Karpas-422 (cell line): ENCODE measurements at regions not wholly inside any gene's neighbourhood (a gene's known extent, or its start where the extent isn't known, plus 50 kb on each side); places are given as distances from the start of the nearest gene placed in this dataset.
"Not testable (repeated sequence)": the region's sequence is repeated elsewhere in the genome, so short reads cannot be mapped to it uniquely, and the experiment has no call there.

Source experiments
- DNase-seq: peaks from one replicate; pipeline ENCODE4 v3.0.0-alpha.2; 2015
- H2AFZ ChIP-seq: fragments of 200-600 bp; sonication (generic); 2 replicates; pipeline ENCODE4 v1.6.1; 2014; ENCODE audit warnings: antibody characterized with exemption, low read length, mixed read lengths
- H3K27ac ChIP-seq: fragments of 200-600 bp; sonication (generic); 2 replicates; pipeline ENCODE4 v1.5.1; 2014; ENCODE audit warnings: mild to moderate bottlenecking, low read length, moderate library complexity
- H3K27me3 ChIP-seq: fragments of 200-600 bp; sonication (generic); 2 replicates; pipeline ENCODE4 v1.6.1; 2014; ENCODE audit warnings: low read length, mixed read lengths
- H3K36me3 ChIP-seq: fragments of 200-600 bp; sonication (generic); 2 replicates; pipeline ENCODE4 v1.6.1; 2014; ENCODE audit warnings: low read length, mixed read lengths; ENCODE audit not compliant: insufficient read depth
- H3K4me1 ChIP-seq: fragments of 200-600 bp; sonication (generic); 2 replicates; pipeline ENCODE4 v1.6.1; 2014; ENCODE audit warnings: mild to moderate bottlenecking, low read length, mixed read lengths
- H3K4me2 ChIP-seq: fragments of 200-600 bp; sonication (generic); 2 replicates; pipeline ENCODE4 v1.6.1; 2014; ENCODE audit warnings: low read length, low read depth, mild to moderate bottlenecking; ENCODE audit not compliant: poor library complexity, severe bottlenecking
- H3K4me3 ChIP-seq: fragments of 200-600 bp; sonication (generic); 2 replicates; pipeline ENCODE4 v1.5.1; 2014; ENCODE audit warnings: mild to moderate bottlenecking, antibody characterized with exemption, low read length, mixed read lengths
- H3K79me2 ChIP-seq: fragments of 200-600 bp; sonication (generic); 2 replicates; pipeline ENCODE4 v1.6.1; 2014; ENCODE audit warnings: mild to moderate bottlenecking, low read length, mixed read lengths
- H3K9ac ChIP-seq: fragments of 200-600 bp; sonication (generic); 2 replicates; pipeline ENCODE4 v1.6.0; 2014; ENCODE audit warnings: low read length
- H3K9me2 ChIP-seq: fragments of 200-600 bp; sonication (generic), shearing (Covaris generic); replicated peaks from 2 replicates; pipeline ENCODE4 v1.6.0; 2014; ENCODE audit warnings: mild to moderate bottlenecking, low read length, moderate library complexity; ENCODE audit not compliant: insufficient read depth
- H3K9me3 ChIP-seq: fragments of 300-700, 200-600 bp; sonication (generic); 2 replicates; pipeline ENCODE4 v1.6.1; 2014; ENCODE audit warnings: low read length, mixed read lengths
- H4K20me1 ChIP-seq: fragments of 200-600 bp; sonication (generic); 2 replicates; pipeline ENCODE4 v1.6.1; 2014; ENCODE audit warnings: mild to moderate bottlenecking, antibody characterized with exemption, low read length, low read depth; ENCODE audit not compliant: insufficient read depth

DNA sequence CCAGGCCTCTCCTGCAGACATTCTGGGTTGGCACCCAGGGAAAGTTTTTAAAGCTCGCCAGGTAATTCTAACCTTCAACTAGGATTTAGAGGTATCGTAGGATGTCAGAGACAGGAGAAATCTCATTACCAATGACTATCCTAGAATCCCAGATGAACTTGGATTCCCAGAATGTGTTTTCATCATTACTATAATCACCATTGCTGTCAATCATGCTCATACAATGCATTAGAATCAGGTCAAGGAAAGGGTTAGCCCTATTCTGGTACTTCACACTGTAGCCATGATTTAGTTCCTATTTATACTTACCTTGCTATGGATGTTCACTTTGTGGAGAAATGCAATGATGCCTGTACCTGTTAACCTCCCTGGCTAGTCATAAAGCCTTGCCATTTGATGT lies 67.0 kb upstream of the GPR158 start:
- Histone ChIP-seq H3K4me2 (no peak overlapping the region), H2AFZ (no peak overlapping the region), H3K27ac (no peak overlapping the region), H3K9me2 (no peaks in the 10 kb centered on the region), H3K4me3 (no peak overlapping the region), H3K36me3 (no peaks in the 10 kb centered on the region), H3K27me3 (no peaks in the 10 kb centered on the region), H3K9me3 (no peaks in the 10 kb centered on the region), H3K9ac (no peak overlapping the region), H3K4me1 (no peaks in the 10 kb centered on the region), H3K79me2 (no peaks in the 10 kb centered on the region), H4K20me1 (no peaks in the 10 kb centered on the region)
- DNase-seq, result no peak

DNA sequence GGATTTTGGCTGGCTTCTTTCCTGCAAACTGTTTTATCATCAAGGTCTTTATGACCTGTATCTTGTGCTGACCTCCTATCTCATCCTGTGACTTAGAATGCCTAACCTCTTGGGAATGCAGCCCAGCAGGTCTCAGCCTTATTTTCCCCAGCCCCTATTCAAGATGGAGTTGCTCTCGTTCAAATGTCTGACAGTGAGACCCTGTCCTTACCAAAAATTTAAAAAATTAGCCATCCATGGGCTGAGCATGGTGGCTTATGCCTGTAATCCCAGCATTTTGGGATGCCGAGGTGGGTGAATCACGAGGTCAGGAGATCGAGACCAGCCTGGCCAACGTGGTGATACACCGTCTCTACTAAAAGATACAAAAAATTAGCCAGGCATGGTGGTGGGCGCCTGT lies 64.9 kb upstream of the GPR158 start:
- not testable (repeated sequence) for H2AFZ ChIP-seq, H3K4me3 ChIP-seq, H3K27ac ChIP-seq, H3K9me2 ChIP-seq, H3K36me3 ChIP-seq, H3K4me2 ChIP-seq, H3K4me1 ChIP-seq, H3K79me2 ChIP-seq, DNase-seq, H3K9ac ChIP-seq, H4K20me1 ChIP-seq, H3K9me3 ChIP-seq, H3K27me3 ChIP-seq

DNA sequence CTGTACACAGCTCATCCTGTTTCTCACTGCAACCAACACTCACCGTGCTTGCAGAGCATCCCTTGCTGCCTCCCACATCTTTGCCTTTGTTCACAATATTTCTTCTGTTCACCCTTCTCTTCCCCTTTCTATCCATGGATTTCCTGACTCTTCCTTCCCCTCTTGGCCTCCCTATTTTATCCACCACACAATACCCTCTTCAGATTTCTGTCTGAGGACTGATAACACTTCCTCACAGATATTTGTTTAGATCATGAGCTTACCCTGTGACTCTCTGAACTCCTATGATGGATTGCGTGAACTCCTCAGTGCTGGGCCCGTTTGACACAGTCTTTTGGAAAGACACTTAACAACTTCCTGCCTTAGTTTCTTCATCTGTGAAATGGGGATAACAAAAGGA lies 62.8 kb upstream of the GPR158 start:
- no peak overlapping the region for H2AFZ ChIP-seq
- H3K9ac ChIP-seq, result no peak overlapping the region
- no peaks in the 10 kb centered on the region for H3K27me3 ChIP-seq
- no peaks in the 10 kb centered on the region for H3K4me1 ChIP-seq
- H3K79me2 ChIP-seq, result no peaks in the 10 kb centered on the region
- H3K27ac ChIP-seq, result no peak overlapping the region
- no peak for DNase-seq
- no peaks in the 10 kb centered on the region for H3K36me3 ChIP-seq
- no peaks in the 10 kb centered on the region for H3K9me2 ChIP-seq
- no peak overlapping the region for H3K4me3 ChIP-seq
- no peak overlapping the region for H3K4me2 ChIP-seq
- H4K20me1 ChIP-seq, result no peaks in the 10 kb centered on the region
- no peaks in the 10 kb centered on the region for H3K9me3 ChIP-seq

DNA sequence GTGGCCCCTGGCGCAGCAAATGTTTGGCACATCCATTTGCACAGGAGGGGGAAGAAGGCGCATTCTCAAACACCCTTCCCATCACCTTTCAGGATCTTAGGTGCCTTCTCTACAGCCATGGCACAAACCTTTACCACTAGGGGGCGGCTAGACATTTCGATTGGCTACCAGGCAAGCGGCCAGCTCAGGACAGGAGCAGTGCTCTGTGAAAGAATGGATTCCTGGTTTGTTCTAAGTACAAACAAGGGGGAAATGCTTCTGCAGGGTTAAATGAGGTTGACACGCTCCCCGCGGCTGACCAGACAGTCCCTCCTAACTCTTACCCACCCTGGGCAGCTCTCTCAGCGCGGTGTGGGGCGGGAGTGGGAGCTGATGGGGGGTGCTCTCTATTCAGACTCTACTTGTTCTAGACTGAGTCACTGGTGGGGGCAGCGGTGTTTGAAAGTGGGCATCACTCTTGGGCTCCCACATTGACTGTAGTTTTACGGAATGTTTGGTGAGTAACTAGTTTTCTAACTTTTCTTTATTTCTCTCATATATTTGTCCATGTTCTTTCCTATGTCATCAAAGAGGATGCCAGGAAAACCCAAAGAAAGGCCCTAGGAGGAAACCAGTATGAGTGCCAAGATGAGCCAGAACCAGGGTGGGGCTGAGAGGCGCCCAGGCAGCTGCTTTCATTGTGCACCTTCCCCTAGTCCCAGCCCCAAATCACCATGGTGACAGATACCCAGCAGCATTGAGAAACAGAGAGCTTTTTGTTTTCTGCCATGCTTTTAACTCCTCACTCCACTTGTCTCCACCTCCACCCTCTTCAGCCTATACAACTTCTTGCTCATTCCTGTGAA lies 61.4 kb upstream of the GPR158 start:
- Histone ChIP-seq H3K36me3 (no peaks in the 10 kb centered on the region), H3K4me1 (no peaks in the 10 kb centered on the region), H3K27ac (no peak overlapping the region), H3K27me3 (no peaks in the 10 kb centered on the region), H4K20me1 (no peaks in the 10 kb centered on the region), H3K9ac (no peak overlapping the region), H3K4me2 (no peak overlapping the region), H3K9me3 (no peaks in the 10 kb centered on the region), H3K4me3 (no peak overlapping the region), H2AFZ (peak overlapping the region; percentile 21; the same call in 1 of the 2 replicates), H3K9me2 (no peaks in the 10 kb centered on the region), H3K79me2 (no peaks in the 10 kb centered on the region)
- peak; percentile 84 for DNase-seq

DNA sequence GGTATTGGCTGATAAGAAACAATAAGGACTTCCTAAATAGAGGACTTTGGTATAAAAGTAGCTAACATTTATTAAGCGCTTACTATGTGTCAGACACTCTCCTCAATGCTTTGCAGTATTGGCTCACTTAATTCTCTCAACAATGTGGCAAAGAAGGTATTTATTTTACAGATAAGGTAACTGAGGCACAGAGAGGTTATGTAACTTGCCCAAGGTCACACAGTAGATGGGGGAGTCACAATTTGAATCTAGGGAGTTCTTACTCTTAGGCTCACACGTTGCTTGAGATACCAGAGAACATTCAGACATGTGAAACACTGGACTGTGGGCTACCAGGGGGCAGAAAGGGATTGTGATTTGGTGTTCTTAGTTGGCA lies 60.8 kb upstream of the GPR158 start:
- H3K4me3 ChIP-seq, result no peak overlapping the region
- DNase-seq, result no peak
- no peak overlapping the region for H3K4me2 ChIP-seq
- no peaks in the 10 kb centered on the region for H3K4me1 ChIP-seq
- no peaks in the 10 kb centered on the region for H4K20me1 ChIP-seq
- no peak overlapping the region for H2AFZ ChIP-seq
- H3K9me2 ChIP-seq, result no peaks in the 10 kb centered on the region
- no peak overlapping the region for H3K27ac ChIP-seq
- H3K9ac ChIP-seq, result no peak overlapping the region
- no peaks in the 10 kb centered on the region for H3K79me2 ChIP-seq
- H3K36me3 ChIP-seq, result no peaks in the 10 kb centered on the region
- no peaks in the 10 kb centered on the region for H3K9me3 ChIP-seq
- no peaks in the 10 kb centered on the region for H3K27me3 ChIP-seq

DNA sequence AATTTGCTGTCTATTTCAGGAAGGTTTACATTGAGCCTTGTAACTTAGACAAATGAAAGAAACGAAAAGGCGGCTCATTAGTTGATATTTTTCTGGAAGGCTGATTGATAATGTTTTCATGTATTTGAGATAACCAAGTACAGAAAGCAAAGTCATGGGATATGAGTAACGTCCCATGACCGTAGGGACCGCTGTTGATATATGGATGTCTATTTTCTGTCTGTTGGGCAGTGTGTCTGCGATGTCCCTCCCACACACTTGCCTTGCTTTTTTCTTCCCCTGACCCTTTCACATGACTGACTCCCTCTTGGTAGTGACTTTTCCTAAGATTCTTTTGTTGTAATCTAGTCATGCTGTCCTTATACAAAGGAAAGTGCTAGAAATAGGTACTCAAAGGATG lies 57.0 kb upstream of the GPR158 start:
- Histone ChIP-seq H3K4me1 (no peaks in the 10 kb centered on the region), H3K9me3 (no peaks in the 10 kb centered on the region; the same call in 1 of the 2 replicates), H3K36me3 (no peaks in the 10 kb centered on the region), H3K9me2 (no peaks in the 10 kb centered on the region), H3K4me2 (no peak overlapping the region), H3K79me2 (no peaks in the 10 kb centered on the region), H3K27ac (no peak overlapping the region), H3K27me3 (no peaks in the 10 kb centered on the region), H4K20me1 (no peaks in the 10 kb centered on the region), H2AFZ (no peak overlapping the region), H3K4me3 (no peak overlapping the region), H3K9ac (no peak overlapping the region)
- DNase-seq, result no peak

DNA sequence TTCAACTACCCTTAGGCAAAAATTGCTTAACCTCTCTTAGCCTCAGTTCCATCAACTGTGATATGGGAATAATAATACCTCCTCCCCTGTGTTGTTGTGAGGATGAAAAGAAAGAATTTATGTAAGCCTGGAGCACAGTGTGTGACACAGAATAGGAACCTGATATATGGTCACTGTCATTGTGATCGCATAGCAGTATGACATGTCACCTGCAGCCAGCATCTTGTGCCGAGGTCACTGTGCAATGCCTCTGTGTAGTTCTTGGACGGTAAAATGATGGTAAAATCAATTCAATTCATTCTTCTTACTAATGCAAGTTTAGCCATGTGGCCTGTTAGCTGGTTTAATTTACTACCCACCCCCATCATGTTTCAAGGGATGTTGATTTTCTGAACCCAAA lies 54.6 kb upstream of the GPR158 start:
- no peaks in the 10 kb centered on the region for H3K79me2 ChIP-seq
- H2AFZ ChIP-seq, result no peak overlapping the region
- no peak overlapping the region for H3K4me2 ChIP-seq
- H4K20me1 ChIP-seq, result no peaks in the 10 kb centered on the region
- no peaks in the 10 kb centered on the region for H3K27me3 ChIP-seq
- no peaks in the 10 kb centered on the region; the same call in 1 of the 2 replicates for H3K9me3 ChIP-seq
- H3K9ac ChIP-seq, result no peak overlapping the region
- no peak for DNase-seq
- H3K9me2 ChIP-seq, result no peaks in the 10 kb centered on the region
- H3K4me1 ChIP-seq, result no peaks in the 10 kb centered on the region
- no peak overlapping the region for H3K4me3 ChIP-seq
- no peaks in the 10 kb centered on the region for H3K36me3 ChIP-seq
- no peak overlapping the region for H3K27ac ChIP-seq
